ENCODE measurements at regions not wholly inside any gene's neighbourhood (a gene's known extent, or its start where the extent isn't known, plus 50 kb on each side); places are given as distances from the start of the nearest gene placed in this dataset.

- no peak overlapping the region for H3K4me3 ChIP-seq
- no peaks in the 10 kb centered on the region for H3K36me3 ChIP-seq
- H3K27me3 ChIP-seq, result peaks cover 23% of the 10 kb centered on the region
- 86% methylated on average over 14 of the region's 17 CpGs for WGBS
- H3K9me3 ChIP-seq, result no peaks in the 10 kb centered on the region
- TF ChIP-seq EP300 (IDR thresholded peaks at IDR 0.05) (no peak), POLR2AphosphoS5 (IDR thresholded peaks at IDR 0.05) (no peak), POLR2A (IDR thresholded peaks at IDR 0.05) (no peak)
- TF ChIP-seq, protein P1, sequence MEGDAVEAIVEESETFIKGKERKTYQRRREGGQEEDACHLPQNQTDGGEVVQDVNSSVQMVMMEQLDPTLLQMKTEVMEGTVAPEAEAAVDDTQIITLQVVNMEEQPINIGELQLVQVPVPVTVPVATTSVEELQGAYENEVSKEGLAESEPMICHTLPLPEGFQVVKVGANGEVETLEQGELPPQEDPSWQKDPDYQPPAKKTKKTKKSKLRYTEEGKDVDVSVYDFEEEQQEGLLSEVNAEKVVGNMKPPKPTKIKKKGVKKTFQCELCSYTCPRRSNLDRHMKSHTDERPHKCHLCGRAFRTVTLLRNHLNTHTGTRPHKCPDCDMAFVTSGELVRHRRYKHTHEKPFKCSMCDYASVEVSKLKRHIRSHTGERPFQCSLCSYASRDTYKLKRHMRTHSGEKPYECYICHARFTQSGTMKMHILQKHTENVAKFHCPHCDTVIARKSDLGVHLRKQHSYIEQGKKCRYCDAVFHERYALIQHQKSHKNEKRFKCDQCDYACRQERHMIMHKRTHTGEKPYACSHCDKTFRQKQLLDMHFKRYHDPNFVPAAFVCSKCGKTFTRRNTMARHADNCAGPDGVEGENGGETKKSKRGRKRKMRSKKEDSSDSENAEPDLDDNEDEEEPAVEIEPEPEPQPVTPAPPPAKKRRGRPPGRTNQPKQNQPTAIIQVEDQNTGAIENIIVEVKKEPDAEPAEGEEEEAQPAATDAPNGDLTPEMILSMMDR (IDR thresholded peaks at IDR 0.05), result no peak
- no peak for DNase-seq (ENCODE audit: low spot score in 2 of 2)
- no peak overlapping the region for H3K27ac ChIP-seq
- no peaks in the 10 kb centered on the region for H3K4me1 ChIP-seq
These were observed 310.7 kb upstream of the MYT1L start for GRCh38 chr2:2641541-2642410.

GRCh38 chr2:2640818-2641217, 309.7 kb upstream of the MYT1L start:
- Histone ChIP-seq H3K4me1 (no peaks in the 10 kb centered on the region), H3K9me3 (no peaks in the 10 kb centered on the region), H3K4me3 (no peak overlapping the region), H3K27ac (no peak overlapping the region), H3K27me3 (peaks cover 23% of the 10 kb centered on the region), H3K36me3 (no peaks in the 10 kb centered on the region)
- no peak for DNase-seq (ENCODE audit: low spot score in 2 of 2)
- 69% methylated on average over 3 of the region's 3 CpGs for WGBS
- no peak for TF ChIP-seq EP300 (IDR thresholded peaks at IDR 0.05)

GRCh38 chr2:2640371-2640770, 309.3 kb upstream of the MYT1L start:
- H3K4me3 ChIP-seq, result no peak overlapping the region
- TF ChIP-seq POLR2AphosphoS5 (IDR thresholded peaks at IDR 0.05) (no peak), EP300 (IDR thresholded peaks at IDR 0.05) (no peak), POLR2A (IDR thresholded peaks at IDR 0.05) (no peak)
- TF ChIP-seq, protein P1 (IDR thresholded peaks at IDR 0.05), result no peak
- H3K9me3 ChIP-seq, result no peaks in the 10 kb centered on the region
- peaks cover 22% of the 10 kb centered on the region for H3K27me3 ChIP-seq
- 63% methylated on average over 7 of the region's 7 CpGs for WGBS
- DNase-seq (ENCODE audit: low spot score in 2 of 2), result no peak
- no peaks in the 10 kb centered on the region for H3K36me3 ChIP-seq
- no peaks in the 10 kb centered on the region for H3K4me1 ChIP-seq
- H3K27ac ChIP-seq, result no peak overlapping the region

DNA sequence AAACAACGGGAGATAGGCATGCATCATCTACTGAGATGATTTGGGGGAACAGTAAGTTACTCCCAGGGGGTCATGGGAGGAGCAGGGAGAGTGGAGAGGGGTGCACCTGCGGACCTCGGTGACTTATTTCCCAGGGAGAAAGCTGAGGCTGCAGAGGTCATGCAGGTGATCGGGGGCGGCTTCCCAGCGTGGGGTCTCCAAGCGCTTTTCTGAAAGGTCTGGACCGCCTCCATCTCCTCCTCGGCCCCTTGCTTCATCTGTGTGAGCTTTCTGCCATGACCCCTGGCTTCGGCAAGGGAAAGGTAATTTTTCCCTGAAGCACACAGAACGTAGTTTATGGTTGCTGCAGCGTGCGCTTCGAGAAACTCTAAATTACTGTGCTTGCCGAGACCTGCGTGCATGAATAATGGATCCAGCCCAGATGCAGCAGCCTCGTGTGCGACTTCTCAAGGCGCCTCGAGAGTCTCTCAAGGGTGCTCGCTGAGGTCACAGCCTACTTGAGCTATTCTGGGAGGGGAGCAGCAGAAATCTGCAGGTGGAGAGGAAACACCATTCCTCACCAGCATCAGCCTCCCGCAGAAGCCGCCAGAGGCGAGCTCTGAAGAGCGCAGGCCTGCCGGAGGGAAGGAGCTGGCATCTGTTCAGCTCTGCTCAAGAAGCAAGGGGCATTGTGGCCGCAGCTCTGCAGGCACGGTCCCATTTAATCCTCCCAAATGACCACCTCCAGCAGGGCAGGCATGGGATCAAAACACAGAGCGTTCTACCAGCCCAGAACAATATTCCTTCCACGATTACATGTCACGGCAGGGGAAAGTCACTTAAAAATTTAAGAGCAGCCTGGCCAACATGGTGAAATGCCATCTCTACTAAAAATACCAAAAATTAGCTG, 308.4 kb upstream of the MYT1L start:
- no peak overlapping the region for H3K4me3 ChIP-seq
- 44% methylated on average over 31 of the region's 31 CpGs for WGBS
- H3K36me3 ChIP-seq, result no peaks in the 10 kb centered on the region
- no peaks in the 10 kb centered on the region for H3K9me3 ChIP-seq
- H3K4me1 ChIP-seq, result no peaks in the 10 kb centered on the region
- TF ChIP-seq EP300 (IDR thresholded peaks at IDR 0.05) (no peak), POLR2AphosphoS5 (IDR thresholded peaks at IDR 0.05) (no peak), POLR2A (IDR thresholded peaks at IDR 0.05) (no peak)
- TF ChIP-seq, protein P1 (IDR thresholded peaks at IDR 0.05), result no peak
- H3K27me3 ChIP-seq, result peaks cover 20% of the 10 kb centered on the region
- DNase-seq (ENCODE audit: low spot score in 2 of 2), result no peak
- no peak overlapping the region for H3K27ac ChIP-seq

DNA sequence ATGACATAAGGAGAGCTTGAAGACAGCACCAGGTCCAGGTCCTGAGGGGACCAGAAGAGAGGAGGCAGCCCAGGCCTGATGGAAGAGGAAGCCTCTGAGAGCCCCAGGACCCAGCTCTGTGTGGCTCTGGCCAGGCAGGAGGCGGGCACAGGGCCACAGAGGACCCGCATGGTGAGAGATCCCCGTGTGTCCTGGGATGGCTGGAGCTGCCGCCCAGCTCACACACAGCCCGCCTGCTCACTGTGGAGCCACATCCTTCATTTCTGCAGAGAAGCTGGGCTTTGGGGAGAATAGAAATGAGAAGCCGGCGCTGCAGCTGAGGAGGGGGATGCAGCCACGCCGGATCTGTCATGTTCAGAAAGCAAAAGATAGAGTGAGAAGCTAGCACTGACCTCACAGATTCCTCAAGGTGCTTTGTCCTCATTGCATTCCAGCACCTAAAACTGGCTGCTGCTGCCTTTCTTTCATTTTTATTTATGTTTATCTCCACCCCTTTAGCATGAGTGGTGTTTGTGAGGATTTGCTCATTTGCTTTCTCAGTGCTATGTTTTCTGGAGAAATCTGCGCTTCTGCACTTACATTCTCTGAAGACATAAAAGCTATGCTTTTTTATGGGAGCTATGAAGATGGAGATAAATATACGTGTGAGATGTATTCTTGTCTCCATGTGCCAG, 307.6 kb upstream of the MYT1L start:
- H3K4me3 ChIP-seq, result no peak overlapping the region
- TF ChIP-seq, protein P1 (IDR thresholded peaks at IDR 0.05), result no peak
- TF ChIP-seq POLR2A (IDR thresholded peaks at IDR 0.05) (no peak), POLR2AphosphoS5 (IDR thresholded peaks at IDR 0.05) (no peak), EP300 (IDR thresholded peaks at IDR 0.05) (no peak)
- WGBS, result 58% methylated on average over 10 of the region's 11 CpGs
- no peak for DNase-seq (ENCODE audit: low spot score in 2 of 2)
- H3K36me3 ChIP-seq, result no peaks in the 10 kb centered on the region
- no peak overlapping the region for H3K27ac ChIP-seq
- H3K4me1 ChIP-seq, result no peaks in the 10 kb centered on the region
- H3K27me3 ChIP-seq, result peaks cover 20% of the 10 kb centered on the region
- no peaks in the 10 kb centered on the region for H3K9me3 ChIP-seq

All from suprapubic skin (tissue), 4 donors.